ENCODE measurements at regions not wholly inside any gene's neighbourhood (a gene's known extent, or its start where the extent isn't known, plus 50 kb on each side); places are given as distances from the start of the nearest gene placed in this dataset.
"Not testable (repeated sequence)": the region's sequence is repeated elsewhere in the genome, so short reads cannot be mapped to it uniquely, and the experiment has no call there.

DNA sequence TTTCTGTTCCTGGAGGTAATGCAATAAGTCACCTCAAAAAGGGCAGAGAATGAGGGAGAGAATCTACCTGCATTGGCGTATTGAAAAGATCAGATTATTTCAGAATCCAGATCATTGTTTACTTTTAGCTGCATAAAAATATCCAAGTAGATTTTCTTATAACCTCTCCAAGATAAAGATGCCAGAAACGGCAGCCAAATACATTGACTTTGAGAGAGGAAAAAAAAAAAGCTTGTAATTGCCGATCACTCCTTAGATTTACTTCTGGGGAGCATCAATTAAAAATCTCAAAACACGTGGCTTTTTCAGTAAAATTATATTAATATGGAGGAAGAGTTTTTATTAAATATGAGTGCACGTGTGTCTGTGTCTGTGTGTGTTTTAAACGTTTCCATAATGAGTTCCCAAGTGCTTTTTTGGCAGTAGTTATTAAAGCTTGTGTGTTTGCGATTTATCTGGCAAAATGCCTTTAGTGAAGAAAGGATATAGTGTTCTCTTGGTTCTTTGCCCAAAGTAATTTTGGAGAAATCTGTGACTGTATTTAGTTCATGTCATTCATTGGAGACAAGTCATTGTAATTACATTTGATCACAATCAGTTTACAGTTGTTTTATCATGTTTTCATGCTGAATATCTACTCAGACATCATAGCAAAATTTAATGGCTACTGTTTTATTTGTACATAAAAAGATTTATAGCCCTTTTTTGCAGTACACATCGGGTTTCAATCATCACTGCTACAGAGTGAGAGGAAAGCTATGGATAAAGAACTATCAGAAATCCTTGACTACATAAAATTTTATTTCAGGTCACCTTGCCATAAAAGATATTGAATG is 176.1 kb downstream of the TM9SF2 start:
- POLR2A ChIA-PET: no interaction called here
- CTCF ChIA-PET: no interaction called here
- Mint-ChIP-seq H3K4me1 (no peaks in the 10 kb centered on the region), H3K9me3 (peaks cover 3% of the 10 kb centered on the region), H3K36me3 (ENCODE audit: low read depth) (peaks cover 1% of the 10 kb centered on the region), H3K27ac (no peak overlapping the region), H3K27me3 (no peaks in the 10 kb centered on the region), H3K4me3 (no peak overlapping the region)
- intact Hi-C loops (cut with micrococcal nuclease): no loop called here
- no peak for DNase-seq
- TF ChIP-seq, protein P1, sequence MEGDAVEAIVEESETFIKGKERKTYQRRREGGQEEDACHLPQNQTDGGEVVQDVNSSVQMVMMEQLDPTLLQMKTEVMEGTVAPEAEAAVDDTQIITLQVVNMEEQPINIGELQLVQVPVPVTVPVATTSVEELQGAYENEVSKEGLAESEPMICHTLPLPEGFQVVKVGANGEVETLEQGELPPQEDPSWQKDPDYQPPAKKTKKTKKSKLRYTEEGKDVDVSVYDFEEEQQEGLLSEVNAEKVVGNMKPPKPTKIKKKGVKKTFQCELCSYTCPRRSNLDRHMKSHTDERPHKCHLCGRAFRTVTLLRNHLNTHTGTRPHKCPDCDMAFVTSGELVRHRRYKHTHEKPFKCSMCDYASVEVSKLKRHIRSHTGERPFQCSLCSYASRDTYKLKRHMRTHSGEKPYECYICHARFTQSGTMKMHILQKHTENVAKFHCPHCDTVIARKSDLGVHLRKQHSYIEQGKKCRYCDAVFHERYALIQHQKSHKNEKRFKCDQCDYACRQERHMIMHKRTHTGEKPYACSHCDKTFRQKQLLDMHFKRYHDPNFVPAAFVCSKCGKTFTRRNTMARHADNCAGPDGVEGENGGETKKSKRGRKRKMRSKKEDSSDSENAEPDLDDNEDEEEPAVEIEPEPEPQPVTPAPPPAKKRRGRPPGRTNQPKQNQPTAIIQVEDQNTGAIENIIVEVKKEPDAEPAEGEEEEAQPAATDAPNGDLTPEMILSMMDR (IDR thresholded peaks at IDR 0.05): no peak
- ATAC-seq (ENCODE audit: low read depth): no peak

GRCh38 chr13:99671746-99672145 is 170.5 kb downstream of the TM9SF2 start:
- intact Hi-C loops (cut with micrococcal nuclease): no loop called here
- no peaks in the 10 kb centered on the region for H3K27me3 Mint-ChIP-seq
- no peak overlapping the region for H3K4me3 Mint-ChIP-seq
- DNase-seq (no peak), ATAC-seq (ENCODE audit: low read depth) (no peak)
- CTCF ChIA-PET: no interaction called here
- POLR2A ChIA-PET: interaction anchor here (0.7 kb wide), 1 partner anchor 373 kb away, joined by 3 read pairs; no protein-coding TSS in a partner anchor
- H3K27ac Mint-ChIP-seq: no peak overlapping the region
- TF ChIP-seq, protein P1 (IDR thresholded peaks at IDR 0.05): no peak
- no peaks in the 10 kb centered on the region for H3K4me1 Mint-ChIP-seq
- H3K36me3 Mint-ChIP-seq (ENCODE audit: low read depth): no peaks in the 10 kb centered on the region
- H3K9me3 Mint-ChIP-seq: peaks cover 3% of the 10 kb centered on the region

DNA sequence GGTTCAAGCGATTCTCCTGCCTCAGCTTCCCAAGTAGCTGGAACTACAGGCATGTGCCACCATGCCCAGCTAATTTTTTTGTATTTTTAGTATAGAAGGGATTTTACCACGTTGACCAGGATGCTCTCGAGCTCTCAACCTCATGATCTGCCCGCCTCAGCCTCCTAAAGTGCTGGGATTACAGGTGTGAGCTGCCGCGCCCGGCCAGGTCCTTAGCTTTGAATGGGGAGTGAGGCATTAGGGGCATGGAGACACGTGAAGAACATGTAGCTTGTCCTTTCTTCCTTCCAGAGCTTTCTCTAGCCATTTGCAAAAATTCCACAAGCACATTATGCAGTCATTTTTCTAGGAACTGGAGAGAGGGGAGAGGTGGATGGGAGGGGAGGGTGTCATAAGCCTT is 167.8 kb downstream of the TM9SF2 start:
- CTCF ChIA-PET: interaction anchor here (1.4 kb wide), 1 partner anchor 13 kb away, joined by 4 read pairs; no protein-coding TSS in a partner anchor
- DNase-seq; ATAC-seq (ENCODE audit: low read depth); H3K36me3 Mint-ChIP-seq (ENCODE audit: low read depth); H3K27me3 Mint-ChIP-seq; H3K27ac Mint-ChIP-seq; POLR2A ChIA-PET; H3K4me1 Mint-ChIP-seq; H3K4me3 Mint-ChIP-seq; H3K9me3 Mint-ChIP-seq; intact Hi-C loops (cut with micrococcal nuclease): not testable (repeated sequence)

- ChIA-PET CTCF (no interaction called here), POLR2A (no interaction called here)
- peaks cover 2% of the 10 kb centered on the region for H3K4me1 Mint-ChIP-seq
- intact Hi-C loops (cut with micrococcal nuclease): no loop called here
- no peak for DNase-seq
- ATAC-seq (ENCODE audit: low read depth): no peak
- no peaks in the 10 kb centered on the region for H3K27me3 Mint-ChIP-seq
- no peak overlapping the region for H3K4me3 Mint-ChIP-seq
- H3K27ac Mint-ChIP-seq: no peak overlapping the region
- TF ChIP-seq, protein P1 (IDR thresholded peaks at IDR 0.05): no peak
- no peaks in the 10 kb centered on the region for H3K9me3 Mint-ChIP-seq
- H3K36me3 Mint-ChIP-seq (ENCODE audit: low read depth): no peaks in the 10 kb centered on the region
These were observed 165.0 kb downstream of the TM9SF2 start for GRCh38 chr13:99666146-99666805.

- Mint-ChIP-seq H3K4me1 (peaks cover 2% of the 10 kb centered on the region), H3K9me3 (no peaks in the 10 kb centered on the region), H3K4me3 (no peak overlapping the region), H3K27ac (no peak overlapping the region), H3K27me3 (no peaks in the 10 kb centered on the region), H3K36me3 (ENCODE audit: low read depth) (no peaks in the 10 kb centered on the region)
- ChIA-PET POLR2A (no interaction called here), CTCF (no interaction called here)
- intact Hi-C loops (cut with micrococcal nuclease): no loop called here
- DNase-seq (no peak), ATAC-seq (ENCODE audit: low read depth) (no peak)
- TF ChIP-seq, protein P1 (IDR thresholded peaks at IDR 0.05): no peak
These were observed 164.4 kb downstream of the TM9SF2 start for GRCh38 chr13:99665711-99666110.
